ENCODE measurements at regions not wholly inside any gene's neighbourhood (a gene's known extent, or its start where the extent isn't known, plus 50 kb on each side); places are given as distances from the start of the nearest gene placed in this dataset.

- no peak overlapping the region for H4K91ac ChIP-seq (ENCODE audit: low read depth, low read length, poor library complexity)
- H3K4ac ChIP-seq (ENCODE audit: low read length) = no peak overlapping the region
- no peaks in the 10 kb centered on the region for H3K36me3 ChIP-seq (replicated peaks in 1 of 2; ENCODE audit: control insufficient read depth in 2 of 2, insufficient read depth in 2 of 2, low read length in 2 of 2)
- DNase-seq (ENCODE audit: low spot score) = no peak
- no peak overlapping the region for H2BK5ac ChIP-seq (ENCODE audit: low read length)
- no peak overlapping the region for H3K4me2 ChIP-seq (ENCODE audit: insufficient read depth, low read length, poor library complexity, severe bottlenecking)
- H2AFZ ChIP-seq (ENCODE audit: low read length) = no peak overlapping the region
- H3K18ac ChIP-seq (ENCODE audit: low read length) = no peak overlapping the region
- no peak overlapping the region for H4K8ac ChIP-seq (ENCODE audit: low read depth, low read length)
- H2BK120ac ChIP-seq (ENCODE audit: low read depth, low read length) = no peak overlapping the region
- no peaks in the 10 kb centered on the region for H3K4me1 ChIP-seq (ENCODE audit: control insufficient read depth in 2 of 2, insufficient read depth in 1 of 2, low read depth in 1 of 2, low read length in 2 of 2)
- H3K9ac ChIP-seq (ENCODE audit: low read depth, low read length, poor library complexity) = no peak overlapping the region
- no peak overlapping the region for H3K23ac ChIP-seq (ENCODE audit: low read depth, low read length, poor library complexity)
- no peak overlapping the region for H3K4me3 ChIP-seq (ENCODE audit: low read length in 2 of 2)
- WGBS, 2 donors (ENCODE audit: extremely low coverage in 2 of 2, insufficient read length in 2 of 2, insufficient replicate concordance in 1 of 2) = no CpG with 5 or more reads among the region's 2 CpGs
- H2BK15ac ChIP-seq (ENCODE audit: low read length) = no peak overlapping the region
- no peaks in the 10 kb centered on the region for H3K79me1 ChIP-seq (ENCODE audit: low read depth, low read length)
- no peak overlapping the region for H3K27ac ChIP-seq (replicated peaks; ENCODE audit: low read length)
- H3K14ac ChIP-seq (ENCODE audit: low read length) = no peak overlapping the region
- H2BK12ac ChIP-seq (ENCODE audit: low read length) = no peak overlapping the region
- no peaks in the 10 kb centered on the region for H3K27me3 ChIP-seq (ENCODE audit: control insufficient read depth in 3 of 3, insufficient read depth in 3 of 3, low read depth in 1 of 3, low read length in 3 of 3)
- no peaks in the 10 kb centered on the region for H3K9me3 ChIP-seq (replicated peaks in 1 of 2; ENCODE audit: control insufficient read depth in 2 of 2, insufficient read depth in 1 of 2, low read depth in 1 of 2, low read length in 2 of 2)
- H2AK5ac ChIP-seq (ENCODE audit: low read depth, low read length) = no peak overlapping the region
Measured at GRCh38 chr1:217021956-217022355, 298.7 kb upstream of the ESRRG start.

- H3K36me3 ChIP-seq (replicated peaks in 1 of 2; ENCODE audit: control insufficient read depth in 2 of 2, insufficient read depth in 2 of 2, low read length in 2 of 2) = no peaks in the 10 kb centered on the region
- DNase-seq (ENCODE audit: low spot score) = no peak
- H3K9me3 ChIP-seq (replicated peaks in 1 of 2; ENCODE audit: control insufficient read depth in 2 of 2, insufficient read depth in 1 of 2, low read depth in 1 of 2, low read length in 2 of 2) = no peaks in the 10 kb centered on the region
- no peak overlapping the region for H2BK15ac ChIP-seq (ENCODE audit: low read length)
- no peaks in the 10 kb centered on the region for H3K27me3 ChIP-seq (ENCODE audit: control insufficient read depth in 3 of 3, insufficient read depth in 3 of 3, low read depth in 1 of 3, low read length in 3 of 3)
- no peak overlapping the region for H3K4me2 ChIP-seq (ENCODE audit: insufficient read depth, low read length, poor library complexity, severe bottlenecking)
- H3K79me1 ChIP-seq (ENCODE audit: low read depth, low read length) = no peaks in the 10 kb centered on the region
- no peak overlapping the region for H2AFZ ChIP-seq (ENCODE audit: low read length)
- no CpG with 5 or more reads among the region's 2 CpGs for WGBS, 2 donors (ENCODE audit: extremely low coverage in 2 of 2, insufficient read length in 2 of 2, insufficient replicate concordance in 1 of 2)
- no peak overlapping the region for H3K23ac ChIP-seq (ENCODE audit: low read depth, low read length, poor library complexity)
- H3K27ac ChIP-seq (replicated peaks; ENCODE audit: low read length) = no peak overlapping the region
- H3K18ac ChIP-seq (ENCODE audit: low read length) = no peak overlapping the region
- H2BK12ac ChIP-seq (ENCODE audit: low read length) = no peak overlapping the region
- H3K4ac ChIP-seq (ENCODE audit: low read length) = no peak overlapping the region
- no peak overlapping the region for H4K91ac ChIP-seq (ENCODE audit: low read depth, low read length, poor library complexity)
- no peak overlapping the region for H3K4me3 ChIP-seq (ENCODE audit: low read length in 2 of 2)
- H2BK5ac ChIP-seq (ENCODE audit: low read length) = no peak overlapping the region
- no peak overlapping the region for H4K8ac ChIP-seq (ENCODE audit: low read depth, low read length)
- no peak overlapping the region for H2BK120ac ChIP-seq (ENCODE audit: low read depth, low read length)
- H2AK5ac ChIP-seq (ENCODE audit: low read depth, low read length) = no peak overlapping the region
- H3K14ac ChIP-seq (ENCODE audit: low read length) = no peak overlapping the region
- H3K4me1 ChIP-seq (ENCODE audit: control insufficient read depth in 2 of 2, insufficient read depth in 1 of 2, low read depth in 1 of 2, low read length in 2 of 2) = no peaks in the 10 kb centered on the region
- no peak overlapping the region for H3K9ac ChIP-seq (ENCODE audit: low read depth, low read length, poor library complexity)
Measured at GRCh38 chr1:217021400-217021799, 298.2 kb upstream of the ESRRG start.

DNA sequence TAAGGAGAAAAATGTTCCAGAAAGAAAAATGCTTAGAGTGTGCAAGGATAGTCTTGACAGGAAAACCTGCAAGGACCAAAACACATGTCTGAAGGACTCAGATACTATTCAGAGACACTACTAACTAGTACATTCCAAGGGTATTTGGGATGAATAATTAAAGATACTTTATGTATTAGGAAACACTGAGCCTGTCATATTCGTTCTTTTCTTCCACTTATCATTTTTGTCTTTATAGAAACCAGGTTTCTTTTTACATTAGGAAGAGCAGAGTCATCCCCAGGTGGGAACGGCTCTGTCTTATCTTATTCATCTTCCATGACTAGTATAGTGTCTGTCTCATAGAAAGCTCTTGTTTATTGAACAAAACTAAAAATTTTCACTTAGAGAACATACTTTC, 296.2 kb upstream of the ESRRG start:
- Histone ChIP-seq H3K4me3 (ENCODE audit: low read length in 2 of 2) (no peak overlapping the region), H3K27me3 (ENCODE audit: control insufficient read depth in 3 of 3, insufficient read depth in 3 of 3, low read depth in 1 of 3, low read length in 3 of 3) (no peaks in the 10 kb centered on the region), H3K4me1 (ENCODE audit: control insufficient read depth in 2 of 2, insufficient read depth in 1 of 2, low read depth in 1 of 2, low read length in 2 of 2) (no peaks in the 10 kb centered on the region), H3K9ac (ENCODE audit: low read depth, low read length, poor library complexity) (no peak overlapping the region), H3K36me3 (replicated peaks in 1 of 2; ENCODE audit: control insufficient read depth in 2 of 2, insufficient read depth in 2 of 2, low read length in 2 of 2) (no peaks in the 10 kb centered on the region), H3K27ac (replicated peaks; ENCODE audit: low read length) (no peak overlapping the region), H3K18ac (ENCODE audit: low read length) (no peak overlapping the region), H3K4ac (ENCODE audit: low read length) (no peak overlapping the region), H2AK5ac (ENCODE audit: low read depth, low read length) (no peak overlapping the region), H4K8ac (ENCODE audit: low read depth, low read length) (no peak overlapping the region), H3K14ac (ENCODE audit: low read length) (no peak overlapping the region), H3K4me2 (ENCODE audit: insufficient read depth, low read length, poor library complexity, severe bottlenecking) (no peak overlapping the region), H3K79me1 (ENCODE audit: low read depth, low read length) (no peaks in the 10 kb centered on the region), H2BK12ac (ENCODE audit: low read length) (no peak overlapping the region), H2BK15ac (ENCODE audit: low read length) (no peak overlapping the region), H2BK120ac (ENCODE audit: low read depth, low read length) (no peak overlapping the region), H4K91ac (ENCODE audit: low read depth, low read length, poor library complexity) (no peak overlapping the region), H2AFZ (ENCODE audit: low read length) (no peak overlapping the region), H3K23ac (ENCODE audit: low read depth, low read length, poor library complexity) (no peak overlapping the region), H2BK5ac (ENCODE audit: low read length) (no peak overlapping the region), H3K9me3 (replicated peaks in 1 of 2; ENCODE audit: control insufficient read depth in 2 of 2, insufficient read depth in 1 of 2, low read depth in 1 of 2, low read length in 2 of 2) (no peaks in the 10 kb centered on the region)
- DNase-seq (ENCODE audit: low spot score) = no peak
- WGBS, 2 donors (ENCODE audit: extremely low coverage in 2 of 2, insufficient read length in 2 of 2, insufficient replicate concordance in 1 of 2) = no CpG with 5 or more reads among the region's 2 CpGs

DNA sequence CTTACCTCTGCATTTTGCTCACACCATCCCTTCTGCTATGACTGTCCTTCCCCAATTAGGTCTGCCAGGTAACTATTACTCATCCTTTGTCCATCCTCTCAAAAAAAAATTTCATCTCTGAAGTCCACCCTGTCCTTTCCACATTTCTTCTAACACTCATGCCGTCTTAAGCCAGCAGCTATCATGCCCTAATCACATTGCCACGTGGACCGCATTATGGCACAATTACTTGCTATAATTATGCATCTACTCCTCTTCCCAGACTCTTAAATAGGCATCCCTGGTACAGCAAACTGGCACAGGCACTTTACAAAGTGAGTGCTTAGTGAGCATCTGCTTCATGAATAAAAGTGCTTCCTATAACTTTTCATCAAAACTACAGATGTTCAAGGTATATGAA, 295.4 kb upstream of the ESRRG start:
- peaks cover 0 to 3% of the 10 kb centered on the region in 2 donors for H3K4me1 ChIP-seq (ENCODE audit: control insufficient read depth in 2 of 2, insufficient read depth in 1 of 2, low read depth in 1 of 2, low read length in 2 of 2)
- H3K27ac ChIP-seq (replicated peaks; ENCODE audit: low read length) = no peak overlapping the region
- H2BK12ac ChIP-seq (ENCODE audit: low read length) = no peak overlapping the region
- H3K9ac ChIP-seq (ENCODE audit: low read depth, low read length, poor library complexity) = no peak overlapping the region
- no peaks in the 10 kb centered on the region for H3K79me1 ChIP-seq (ENCODE audit: low read depth, low read length)
- no peaks in the 10 kb centered on the region for H3K9me3 ChIP-seq (replicated peaks in 1 of 2; ENCODE audit: control insufficient read depth in 2 of 2, insufficient read depth in 1 of 2, low read depth in 1 of 2, low read length in 2 of 2)
- H3K18ac ChIP-seq (ENCODE audit: low read length) = no peak overlapping the region
- no peak overlapping the region for H2AK5ac ChIP-seq (ENCODE audit: low read depth, low read length)
- no CpG with 5 or more reads among the region's 3 CpGs for WGBS, 2 donors (ENCODE audit: extremely low coverage in 2 of 2, insufficient read length in 2 of 2, insufficient replicate concordance in 1 of 2)
- no peak overlapping the region for H3K4me3 ChIP-seq (ENCODE audit: low read length in 2 of 2)
- H2AFZ ChIP-seq (ENCODE audit: low read length) = no peak overlapping the region
- no peak overlapping the region for H2BK120ac ChIP-seq (ENCODE audit: low read depth, low read length)
- no peak overlapping the region for H3K4ac ChIP-seq (ENCODE audit: low read length)
- no peak overlapping the region for H4K8ac ChIP-seq (ENCODE audit: low read depth, low read length)
- no peak overlapping the region for H4K91ac ChIP-seq (ENCODE audit: low read depth, low read length, poor library complexity)
- no peak for DNase-seq (ENCODE audit: low spot score)
- no peak overlapping the region for H3K23ac ChIP-seq (ENCODE audit: low read depth, low read length, poor library complexity)
- no peaks in the 10 kb centered on the region for H3K27me3 ChIP-seq (ENCODE audit: control insufficient read depth in 3 of 3, insufficient read depth in 3 of 3, low read depth in 1 of 3, low read length in 3 of 3)
- H2BK15ac ChIP-seq (ENCODE audit: low read length) = no peak overlapping the region
- H3K36me3 ChIP-seq (replicated peaks in 1 of 2; ENCODE audit: control insufficient read depth in 2 of 2, insufficient read depth in 2 of 2, low read length in 2 of 2) = no peaks in the 10 kb centered on the region
- H3K4me2 ChIP-seq (ENCODE audit: insufficient read depth, low read length, poor library complexity, severe bottlenecking) = no peak overlapping the region
- H3K14ac ChIP-seq (ENCODE audit: low read length) = no peak overlapping the region
- H2BK5ac ChIP-seq (ENCODE audit: low read length) = no peak overlapping the region

Measured in neuronal stem cell (in vitro differentiated cells).